ENCODE measurements at regions not wholly inside any gene's neighbourhood (a gene's known extent, or its start where the extent isn't known, plus 50 kb on each side); places are given as distances from the start of the nearest gene placed in this dataset.
"Not testable (repeated sequence)": the region's sequence is repeated elsewhere in the genome, so short reads cannot be mapped to it uniquely, and the experiment has no call there.

- H3K36me3 ChIP-seq, result no peaks in the 10 kb centered on the region
- ATAC-seq, result no peak
- no peaks in the 10 kb centered on the region for H3K4me1 ChIP-seq
- no peaks in the 10 kb centered on the region for H3K27me3 ChIP-seq
- no peak for DNase-seq
- 58% methylated on average over 2 of the region's 4 CpGs for WGBS (ENCODE audit: insufficient coverage, low coverage, low lambda C conversion rate, missing lambda C conversion rate)
- intact Hi-C loops (cut with DNase I), result no loop called here
- no peak overlapping the region for H3K27ac ChIP-seq
- TF ChIP-seq, protein P1, sequence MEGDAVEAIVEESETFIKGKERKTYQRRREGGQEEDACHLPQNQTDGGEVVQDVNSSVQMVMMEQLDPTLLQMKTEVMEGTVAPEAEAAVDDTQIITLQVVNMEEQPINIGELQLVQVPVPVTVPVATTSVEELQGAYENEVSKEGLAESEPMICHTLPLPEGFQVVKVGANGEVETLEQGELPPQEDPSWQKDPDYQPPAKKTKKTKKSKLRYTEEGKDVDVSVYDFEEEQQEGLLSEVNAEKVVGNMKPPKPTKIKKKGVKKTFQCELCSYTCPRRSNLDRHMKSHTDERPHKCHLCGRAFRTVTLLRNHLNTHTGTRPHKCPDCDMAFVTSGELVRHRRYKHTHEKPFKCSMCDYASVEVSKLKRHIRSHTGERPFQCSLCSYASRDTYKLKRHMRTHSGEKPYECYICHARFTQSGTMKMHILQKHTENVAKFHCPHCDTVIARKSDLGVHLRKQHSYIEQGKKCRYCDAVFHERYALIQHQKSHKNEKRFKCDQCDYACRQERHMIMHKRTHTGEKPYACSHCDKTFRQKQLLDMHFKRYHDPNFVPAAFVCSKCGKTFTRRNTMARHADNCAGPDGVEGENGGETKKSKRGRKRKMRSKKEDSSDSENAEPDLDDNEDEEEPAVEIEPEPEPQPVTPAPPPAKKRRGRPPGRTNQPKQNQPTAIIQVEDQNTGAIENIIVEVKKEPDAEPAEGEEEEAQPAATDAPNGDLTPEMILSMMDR (IDR thresholded peaks at IDR 0.05), result no peak
- no peak for TF ChIP-seq POLR2A (IDR thresholded peaks at IDR 0.05)
- no peaks in the 10 kb centered on the region for H3K9me3 ChIP-seq
- H3K4me3 ChIP-seq, result no peak overlapping the region
These were observed 704.9 kb upstream of the AUTS2 start for GRCh38 chr7:68893411-68893810.

DNA sequence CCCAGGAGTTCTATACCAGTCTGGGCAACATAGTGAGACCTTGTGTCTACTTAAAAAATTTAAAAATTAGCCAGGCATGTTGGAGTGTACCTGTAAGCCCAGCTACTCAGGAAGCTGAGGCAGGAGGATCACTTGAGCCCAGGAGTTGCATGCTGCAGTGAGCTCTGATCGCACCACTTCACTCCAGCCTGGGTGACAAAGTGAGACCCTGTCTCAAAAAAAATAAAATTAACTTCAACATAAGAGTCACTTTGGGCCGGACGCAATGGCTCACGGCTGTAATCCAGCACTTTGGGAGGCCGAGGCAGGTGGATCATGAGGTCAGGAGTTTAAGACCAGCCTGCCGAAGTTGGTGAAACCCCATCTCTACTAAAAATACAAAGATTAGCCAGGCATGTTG lies 699.1 kb upstream of the AUTS2 start:
- H3K27me3 ChIP-seq; H3K36me3 ChIP-seq; H3K4me3 ChIP-seq; H3K27ac ChIP-seq; DNase-seq; H3K4me1 ChIP-seq; ATAC-seq; intact Hi-C loops (cut with DNase I); H3K9me3 ChIP-seq: not testable (repeated sequence)
- WGBS (ENCODE audit: insufficient coverage, low coverage, low lambda C conversion rate, missing lambda C conversion rate), result 69% methylated on average over 5 of the region's 6 CpGs

DNA sequence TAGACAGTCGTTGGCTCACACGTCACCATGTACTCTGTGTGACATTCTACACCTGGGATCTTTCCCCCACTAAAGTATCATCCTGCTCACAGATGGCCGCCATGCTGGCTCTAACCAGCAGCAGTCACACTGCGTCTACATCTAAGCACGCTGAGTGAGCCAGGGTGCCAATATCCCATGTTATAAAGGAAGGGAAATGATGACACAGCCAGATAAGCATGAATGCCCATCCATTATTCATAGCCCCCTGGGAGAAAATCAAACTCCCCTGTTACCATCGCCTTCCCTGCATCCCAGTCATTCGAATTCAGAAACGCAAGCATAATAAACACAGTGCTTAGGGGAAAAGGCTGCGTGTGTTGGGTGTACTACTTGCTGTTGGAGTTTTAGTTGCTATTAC lies 698.2 kb upstream of the AUTS2 start:
- Histone ChIP-seq H3K4me1 (no peaks in the 10 kb centered on the region), H3K9me3 (no peaks in the 10 kb centered on the region), H3K4me3 (no peak overlapping the region), H3K27ac (no peak overlapping the region), H3K27me3 (no peaks in the 10 kb centered on the region), H3K36me3 (no peaks in the 10 kb centered on the region)
- TF ChIP-seq POLR2A (IDR thresholded peaks at IDR 0.05), result no peak
- TF ChIP-seq, protein P1 (IDR thresholded peaks at IDR 0.05), result no peak
- ATAC-seq (no peak), DNase-seq (no peak)
- WGBS (ENCODE audit: insufficient coverage, low coverage, low lambda C conversion rate, missing lambda C conversion rate), result 74% methylated on average over 3 of the region's 9 CpGs
- intact Hi-C loops (cut with DNase I), result no loop called here

DNA sequence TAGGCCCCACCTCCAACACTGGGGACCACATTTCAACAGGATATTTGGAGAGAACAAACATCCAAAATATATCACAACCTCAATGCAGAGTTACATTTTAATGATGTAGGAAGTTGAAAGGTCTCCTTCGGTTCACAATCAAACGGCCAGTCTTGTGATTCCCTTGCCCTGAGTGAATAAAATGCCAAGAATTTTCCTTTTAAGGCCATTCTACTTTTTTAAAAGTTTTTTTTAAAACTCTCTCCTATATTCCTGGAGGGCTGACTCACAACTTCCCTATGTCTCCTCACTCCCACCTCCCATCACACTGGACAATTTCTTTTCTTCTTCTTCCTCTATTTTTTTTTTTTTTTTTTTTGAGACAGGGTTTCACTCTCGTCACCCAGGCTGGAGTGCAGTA lies 693.6 kb upstream of the AUTS2 start:
- TF ChIP-seq, protein P1 (IDR thresholded peaks at IDR 0.05), result no peak
- no peak for TF ChIP-seq POLR2A (IDR thresholded peaks at IDR 0.05)
- DNase-seq, result no peak
- 81% methylated on average over 3 of the region's 3 CpGs for WGBS (ENCODE audit: insufficient coverage, low coverage, low lambda C conversion rate, missing lambda C conversion rate)
- no peaks in the 10 kb centered on the region for H3K27me3 ChIP-seq
- H3K4me1 ChIP-seq, result no peaks in the 10 kb centered on the region
- no peaks in the 10 kb centered on the region for H3K36me3 ChIP-seq
- H3K27ac ChIP-seq, result no peak overlapping the region
- no peaks in the 10 kb centered on the region for H3K9me3 ChIP-seq
- H3K4me3 ChIP-seq, result no peak overlapping the region
- intact Hi-C loops (cut with DNase I), result no loop called here
- no peak for ATAC-seq

- DNase-seq (no peak), ATAC-seq (no peak)
- intact Hi-C loops (cut with DNase I), result no loop called here
- H3K4me3 ChIP-seq, result no peak overlapping the region
- TF ChIP-seq, protein P1 (IDR thresholded peaks at IDR 0.05), result no peak
- TF ChIP-seq POLR2A (IDR thresholded peaks at IDR 0.05), result no peak
- no peaks in the 10 kb centered on the region for H3K4me1 ChIP-seq
- H3K27me3 ChIP-seq, result no peaks in the 10 kb centered on the region
- no peaks in the 10 kb centered on the region for H3K36me3 ChIP-seq
- no peaks in the 10 kb centered on the region for H3K9me3 ChIP-seq
- no peak overlapping the region for H3K27ac ChIP-seq
These were observed 686.5 kb upstream of the AUTS2 start for GRCh38 chr7:68911754-68912153.
